Thoracic aorta (tissue), 2 donors: ENCODE measurements at regions not wholly inside any gene's neighbourhood (a gene's known extent, or its start where the extent isn't known, plus 50 kb on each side); places are given as distances from the start of the nearest gene placed in this dataset.

Source experiments
- ATAC-seq: fragments of 150-250 bp; one replicate; pipeline ENCODE4 v1.8.0; 2017; ENCODE audit warnings: low read depth; ENCODE audit not compliant: insufficient number of reproducible peaks, low FRiP score
- DNase-seq: peaks from one replicate; pipeline ENCODE4 v3.0.0-alpha.2; 2020; ENCODE audit warnings: low spot score
- H3K27ac ChIP-seq, 2 donors: fragments of 200-600 bp; sonication (generic); 1 replicate in 1 of 2; 2 replicates in 1 of 2; pipeline ENCODE4 v1.5.1; 2016; ENCODE audit warnings: mild to moderate bottlenecking in 2 of 2, moderate library complexity in 2 of 2
- H3K27me3 ChIP-seq: fragments of 200-600 bp; sonication (generic); replicated peaks from 2 replicates; pipeline ENCODE4 v1.6.0; 2016; ENCODE audit warnings: mild to moderate bottlenecking; ENCODE audit not compliant: insufficient read depth
- H3K36me3 ChIP-seq: fragments of 200-600 bp; sonication (generic); one replicate; pipeline ENCODE4 v1.5.1; 2016
- H3K4me1 ChIP-seq, 2 donors: fragments of 200-600 bp; sonication (generic); 1 replicate in 1 of 2; 2 replicates in 1 of 2; pipeline versions ENCODE4 v1.5.1 to v1.6.0; 2016; ENCODE audit warnings: low read depth in 2 of 2, mild to moderate bottlenecking in 1 of 2; ENCODE audit not compliant: control insufficient read depth in 1 of 2
- H3K4me3 ChIP-seq: fragments of 200-600 bp; sonication (generic); 2 replicates; pipeline ENCODE4 v1.5.1; 2016; ENCODE audit warnings: mild to moderate bottlenecking
- H3K9me3 ChIP-seq: fragments of 200-600 bp; sonication (generic); 2 replicates; pipeline ENCODE4 v1.5.1; 2016
- CTCF ChIP-seq: fragments of 200-600 bp; sonication (generic); IDR thresholded peaks from one replicate; pipeline ENCODE4 v1.5.1; 2019; ENCODE audit warnings: antibody characterized with exemption

DNA sequence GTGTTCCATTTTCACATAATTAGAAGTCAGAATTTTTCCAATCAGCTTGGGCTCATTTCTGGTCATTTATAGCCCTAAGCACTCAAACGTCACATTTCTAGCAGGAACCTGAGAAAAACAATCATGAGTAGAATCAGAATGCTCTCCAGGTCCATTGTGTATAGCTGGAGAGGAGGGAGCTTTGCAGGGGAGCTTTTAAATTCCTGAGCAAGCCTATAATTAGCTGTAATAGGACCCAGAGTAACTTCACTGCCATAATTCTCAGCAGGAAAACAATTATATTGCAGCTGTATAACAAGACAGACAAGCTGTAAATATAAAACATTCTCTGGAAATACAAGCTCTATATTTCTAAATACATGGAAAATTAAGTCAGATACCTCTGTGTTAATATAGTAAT is 637.6 kb upstream of the SGCD start:
- ATAC-seq (no peak), DNase-seq (no peak)
- no peaks in the 10 kb centered on the region for H3K27me3 ChIP-seq
- no peak overlapping the region for H3K4me3 ChIP-seq
- no peaks in the 10 kb centered on the region for H3K36me3 ChIP-seq
- no peak for TF ChIP-seq CTCF
- no peaks in the 10 kb centered on the region for H3K4me1 ChIP-seq
- no peaks in the 10 kb centered on the region for H3K9me3 ChIP-seq
- no peak overlapping the region for H3K27ac ChIP-seq

DNA sequence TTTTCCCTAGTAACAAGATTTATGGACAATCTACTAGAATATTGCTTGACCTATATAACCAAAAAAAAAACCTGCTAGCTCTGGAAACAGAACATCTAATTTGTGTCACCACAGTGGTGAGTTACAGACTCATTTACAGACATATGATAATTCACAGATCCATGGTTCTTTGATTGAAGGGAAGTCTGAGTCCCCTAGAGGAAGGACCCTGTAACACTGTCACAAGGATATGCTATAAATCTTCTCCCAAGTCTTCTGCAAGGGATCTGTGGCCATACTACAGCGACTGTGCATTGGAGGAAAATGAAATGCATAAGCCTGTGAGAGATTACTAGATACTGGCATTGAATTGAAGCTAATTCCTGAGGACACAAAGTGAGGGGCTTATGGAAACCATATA is 630.6 kb upstream of the SGCD start:
- no peak for DNase-seq
- ATAC-seq: no peak
- TF ChIP-seq CTCF: no peak

GRCh38 chr5:155697236-155697635 is 629.7 kb upstream of the SGCD start:
- DNase-seq (no peak), ATAC-seq (no peak)
- Histone ChIP-seq H3K36me3 (no peaks in the 10 kb centered on the region), H3K27ac (no peak overlapping the region), H3K27me3 (no peaks in the 10 kb centered on the region), H3K4me1 (no peaks in the 10 kb centered on the region), H3K4me3 (no peak overlapping the region), H3K9me3 (no peaks in the 10 kb centered on the region)
- no peak for TF ChIP-seq CTCF

More for the DNA sequence above, 630.6 kb upstream of the SGCD start:
- no peaks in the 10 kb centered on the region for H3K4me1 ChIP-seq
- H3K9me3 ChIP-seq: no peaks in the 10 kb centered on the region
- no peak overlapping the region for H3K4me3 ChIP-seq
- no peaks in the 10 kb centered on the region for H3K27me3 ChIP-seq
- H3K27ac ChIP-seq: no peak overlapping the region
- H3K36me3 ChIP-seq: no peaks in the 10 kb centered on the region

DNA sequence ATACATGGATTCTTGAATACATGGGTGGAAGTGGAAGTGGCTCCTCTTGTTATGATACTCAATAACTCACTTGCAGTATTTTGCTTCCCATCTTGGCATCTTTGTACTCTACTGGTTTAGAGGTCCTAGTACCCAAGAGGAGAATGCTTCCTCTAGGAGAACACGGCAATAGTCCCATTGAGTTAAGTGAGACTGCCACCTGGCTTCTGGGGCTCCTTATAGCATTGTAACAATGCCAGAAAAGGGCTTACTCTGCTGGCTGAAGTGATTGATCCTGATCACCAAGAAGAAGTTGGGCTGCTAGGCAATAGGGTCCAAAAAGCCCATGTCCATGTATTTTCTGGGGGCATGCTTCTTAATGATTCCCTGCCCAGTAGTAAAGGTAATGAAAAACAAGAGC is 627.6 kb upstream of the SGCD start:
- H3K4me3 ChIP-seq: no peak overlapping the region
- no peak for DNase-seq
- H3K4me1 ChIP-seq: no peaks in the 10 kb centered on the region
- no peak overlapping the region for H3K27ac ChIP-seq
- H3K9me3 ChIP-seq: no peaks in the 10 kb centered on the region
- no peak for ATAC-seq
- no peaks in the 10 kb centered on the region for H3K27me3 ChIP-seq
- no peak for TF ChIP-seq CTCF
- H3K36me3 ChIP-seq: no peaks in the 10 kb centered on the region

- ATAC-seq (no peak), DNase-seq (no peak)
- Histone ChIP-seq H3K4me3 (no peak overlapping the region), H3K27me3 (no peaks in the 10 kb centered on the region), H3K27ac (no peak overlapping the region), H3K4me1 (no peaks in the 10 kb centered on the region), H3K36me3 (no peaks in the 10 kb centered on the region), H3K9me3 (no peaks in the 10 kb centered on the region)
- no peak for TF ChIP-seq CTCF
These were observed 626.6 kb upstream of the SGCD start for GRCh38 chr5:155700333-155700732.
